Esophagus muscularis mucosa (tissue), 2 donors: ENCODE measurements at regions not wholly inside any gene's neighbourhood (a gene's known extent, or its start where the extent isn't known, plus 50 kb on each side); places are given as distances from the start of the nearest gene placed in this dataset.

Experiments used
- POLR2A ChIP-seq: fragments of 450-650 bp; IDR thresholded peaks from one replicate; pipeline ENCODE4 v1.6.1; 2017; ENCODE audit warnings: antibody characterized with exemption, moderate library complexity, mild to moderate bottlenecking, low read depth
- POLR2AphosphoS5 ChIP-seq, 2 donors: sonication (generic); formaldehyde crosslinking; IDR thresholded peaks; one replicate each; pipeline ENCODE4 v1.6.1; 2017; ENCODE audit warnings: antibody characterized with exemption in 2 of 2

GRCh38 chr7:19982841-19983835, 209.7 kb upstream of the TMEM196 start:
- TF ChIP-seq POLR2A = no peak
- TF ChIP-seq POLR2AphosphoS5 (IDR thresholded peaks at IDR 0.05) = no peak
